Prostate gland (tissue), 2 donors: ENCODE measurements at regions not wholly inside any gene's neighbourhood (a gene's known extent, or its start where the extent isn't known, plus 50 kb on each side); places are given as distances from the start of the nearest gene placed in this dataset.
A peak's percentile ranks its signal among the peaks of the same experiment; 100 is the strongest.

ENCODE experiments used
- DNase-seq: peaks from one replicate; pipeline ENCODE4 v3.0.0-alpha.2; 2019; ENCODE audit warnings: low spot score
- H3K27ac ChIP-seq, 2 donors: fragments of 200-600 bp; sonication (generic); 2 replicates each; pipeline ENCODE4 v1.5.1; 2017 to 2019
- H3K27me3 ChIP-seq: fragments of 200-600 bp; sonication (generic); replicated peaks from 2 replicates; pipeline ENCODE4 v1.5.1; 2019; ENCODE audit not compliant: insufficient read depth
- H3K36me3 ChIP-seq, 2 donors: fragments of 200-600 bp; sonication (generic); 1 replicate in 1 of 2; 2 replicates in 1 of 2; pipeline versions ENCODE4 v1.5.1 to v1.8.1; 2017 to 2019
- H3K4me1 ChIP-seq: fragments of 200-600 bp; sonication (generic); replicated peaks from 2 replicates; pipeline ENCODE4 v1.5.1; 2019
- H3K4me3 ChIP-seq, 2 donors: fragments of 200-600 bp; sonication (generic); 2 replicates each; pipeline ENCODE4 v1.5.1; 2017 to 2019
- H3K9me3 ChIP-seq: fragments of 200-600 bp; sonication (generic); 2 replicates; pipeline ENCODE4 v1.5.1; 2017
- CTCF ChIP-seq, 4 experiments: fragments of 200-600 bp in 2 of 4; fragments of 450-650 bp in 2 of 4; sonication (generic) in 2 of 4; IDR thresholded peaks; 1 replicate in 3 of 4; 2 replicates in 1 of 4; pipeline ENCODE4 v1.5.1; 2016 to 2019; ENCODE audit warnings: antibody characterized with exemption in 4 of 4, mild to moderate bottlenecking in 2 of 4, moderate library complexity in 2 of 4
- POLR2A ChIP-seq: fragments of 450-650 bp; IDR thresholded peaks from one replicate; pipeline ENCODE4 v1.6.1; 2016; ENCODE audit warnings: antibody characterized with exemption, mild to moderate bottlenecking
- POLR2AphosphoS5 ChIP-seq: sonication (generic); formaldehyde crosslinking; IDR thresholded peaks from one replicate; pipeline ENCODE4 v1.6.1; 2017; ENCODE audit warnings: antibody characterized with exemption
- whole genome bisulfite sequencing: methylation state at CpG from one replicate; pipeline ENCODE4 v1.1.5; 2018; 5-methylcytosine and 5-hydroxymethylcytosine counted together
- intact Hi-C: fragments of 100-400 bp; cut with DNase I; formaldehyde crosslinking; loops from one replicate; pipeline ENCODE4 v1.14.2; 2022

- no peak overlapping the region for H3K27ac ChIP-seq
- no peaks in the 10 kb centered on the region for H3K27me3 ChIP-seq
- no peaks in the 10 kb centered on the region for H3K4me1 ChIP-seq
- TF ChIP-seq CTCF (IDR thresholded peaks at IDR 0.05) (no peak), POLR2A (no peak), POLR2AphosphoS5 (no peak)
- no peaks in the 10 kb centered on the region for H3K36me3 ChIP-seq
- intact Hi-C loops = no loop called here
- no peak overlapping the region for H3K4me3 ChIP-seq
- no peak for DNase-seq
- 47% methylated on average over 5 of the region's 5 CpGs for WGBS
- no peaks in the 10 kb centered on the region for H3K9me3 ChIP-seq
These were observed 1028.4 kb upstream of the PIK3C3 start for GRCh38 chr18:40926679-40927078.

DNA sequence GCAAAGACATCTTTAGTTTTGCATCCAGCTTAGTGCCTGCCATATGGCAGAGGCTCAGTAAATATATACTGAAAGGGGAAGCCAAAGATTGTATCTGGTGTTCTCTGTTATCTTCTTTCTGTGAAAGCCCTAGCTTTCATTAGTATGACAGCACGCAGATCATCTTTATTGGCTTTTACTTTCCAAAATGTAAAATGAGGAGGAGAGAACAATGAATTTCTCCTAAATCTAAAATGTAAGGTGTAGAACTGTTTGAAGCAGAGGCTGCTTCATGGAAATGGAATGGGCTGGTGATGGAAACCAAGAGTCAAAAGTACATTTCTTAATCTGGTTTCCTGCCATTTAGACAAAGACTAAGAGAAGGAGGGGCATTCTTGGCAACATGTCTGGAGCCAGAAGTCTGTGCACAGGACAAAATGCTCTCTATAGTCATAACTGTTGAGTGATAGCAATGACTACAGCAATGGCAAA is 1029.9 kb upstream of the PIK3C3 start:
- H3K27me3 ChIP-seq = no peaks in the 10 kb centered on the region
- no peaks in the 10 kb centered on the region for H3K36me3 ChIP-seq
- no peak for DNase-seq
- no peaks in the 10 kb centered on the region for H3K9me3 ChIP-seq
- no peak overlapping the region for H3K27ac ChIP-seq
- H3K4me3 ChIP-seq = no peak overlapping the region
- intact Hi-C loops = no loop called here
- no peak for TF ChIP-seq POLR2A
- peak; percentile 45 for TF ChIP-seq POLR2AphosphoS5
- 11% methylated on average over 1 of the region's 1 CpG for WGBS
- no peaks in the 10 kb centered on the region for H3K4me1 ChIP-seq

GRCh38 chr18:40921845-40922629 is 1033.0 kb upstream of the PIK3C3 start:
- H3K27ac ChIP-seq = no peak overlapping the region
- H3K9me3 ChIP-seq = no peaks in the 10 kb centered on the region
- H3K4me1 ChIP-seq = no peaks in the 10 kb centered on the region
- no peaks in the 10 kb centered on the region for H3K27me3 ChIP-seq
- WGBS = 93% methylated on average over 4 of the region's 4 CpGs
- TF ChIP-seq POLR2AphosphoS5 (no peak), CTCF (IDR thresholded peaks at IDR 0.05) (no peak), POLR2A (no peak)
- DNase-seq = no peak
- H3K36me3 ChIP-seq = no peaks in the 10 kb centered on the region
- intact Hi-C loops = no loop called here
- H3K4me3 ChIP-seq = no peak overlapping the region

GRCh38 chr18:40917056-40917455 is 1038.0 kb upstream of the PIK3C3 start:
- H3K4me1 ChIP-seq = no peaks in the 10 kb centered on the region
- no peak overlapping the region for H3K4me3 ChIP-seq
- intact Hi-C loops = no loop called here
- H3K27me3 ChIP-seq = no peaks in the 10 kb centered on the region
- TF ChIP-seq CTCF (IDR thresholded peaks at IDR 0.05) = no peak
- DNase-seq = no peak
- H3K9me3 ChIP-seq = no peaks in the 10 kb centered on the region
- no peak overlapping the region for H3K27ac ChIP-seq
- no peaks in the 10 kb centered on the region for H3K36me3 ChIP-seq

- Histone ChIP-seq H3K4me1 (no peaks in the 10 kb centered on the region), H3K4me3 (no peak overlapping the region), H3K36me3 (no peaks in the 10 kb centered on the region), H3K27me3 (no peaks in the 10 kb centered on the region), H3K27ac (no peak overlapping the region), H3K9me3 (no peaks in the 10 kb centered on the region)
- intact Hi-C loops = no loop called here
- DNase-seq = no peak
- TF ChIP-seq CTCF (IDR thresholded peaks at IDR 0.05) = no peak
- WGBS = 95% methylated on average over 4 of the region's 4 CpGs
These were observed 1039.3 kb upstream of the PIK3C3 start for GRCh38 chr18:40915724-40916123.
